IMR-90 (cell line): ENCODE measurements at regions not wholly inside any gene's neighbourhood (a gene's known extent, or its start where the extent isn't known, plus 50 kb on each side); places are given as distances from the start of the nearest gene placed in this dataset.
A peak's percentile ranks its signal among the peaks of the same experiment; 100 is the strongest.

ENCODE experiments used
- ATAC-seq: fragments of 200-7000 bp; cut with Tn5 transposase; 2 replicates; pipeline ENCODE4 v1.9.1; 2020; ENCODE audit warnings: low read depth, mild to moderate bottlenecking, moderate library complexity
- BruUV-seq: library from RNA; stranded (reverse); fragments of 400-500 nt; replicated peaks from 2 replicates; lab custom pipeline; 2021; lab: Mats Ljungman, UMichigan
- CTCF ChIA-PET: fragments of 300-600 bp; formaldehyde crosslinking; extraction: SDS; loops from one replicate; lab custom pipeline; 2021; ENCODE audit warnings: antibody characterized with exemption; lab: Yijun Ruan, JAX
- POLR2A ChIA-PET: fragments of 300-600 bp; sonication (Branson Sonifier 250); formaldehyde crosslinking; loops from one replicate; lab custom pipeline; 2022; ENCODE audit warnings: antibody characterized with exemption; ENCODE audit not compliant: unreplicated experiment; lab: Charles Lee
- DNase-seq: peaks from one replicate; pipeline ENCODE4 v3.0.0; 2013
- H2AFZ ChIP-seq: replicated peaks from 2 replicates; pipeline ENCODE3; 2013; ENCODE audit warnings: low read length, mild to moderate bottlenecking; ENCODE audit not compliant: poor library complexity
- H2AK5ac ChIP-seq: 2 replicates; pipeline ENCODE4 v1.6.1; 2013; ENCODE audit warnings: low read depth, low read length, inconsistent platforms
- H2AK9ac ChIP-seq: replicated peaks from 2 replicates; pipeline ENCODE3; 2013; ENCODE audit warnings: mild to moderate bottlenecking, low read depth, low read length, moderate library complexity; ENCODE audit not compliant: poor library complexity
- H2BK120ac ChIP-seq: 2 replicates; pipeline ENCODE4 v1.6.1; 2013; ENCODE audit warnings: low read depth, low read length, inconsistent platforms
- H2BK15ac ChIP-seq: 3 replicates; pipeline ENCODE4 v1.6.1; 2013; ENCODE audit warnings: low read depth, low read length, inconsistent platforms
- H2BK20ac ChIP-seq: 2 replicates; pipeline ENCODE4 v1.6.1; 2013; ENCODE audit warnings: low read depth, mild to moderate bottlenecking, inconsistent platforms, low read length, moderate library complexity
- H2BK5ac ChIP-seq: 2 replicates; pipeline ENCODE4 v1.6.1; 2013; ENCODE audit warnings: mild to moderate bottlenecking, low read depth, low read length, inconsistent platforms; ENCODE audit not compliant: poor library complexity, severe bottlenecking
- H3K14ac ChIP-seq: replicated peaks from 2 replicates; pipeline ENCODE4 v1.6.1; 2013; ENCODE audit warnings: low read depth, low read length, inconsistent platforms
- H3K18ac ChIP-seq: 2 replicates; pipeline ENCODE4 v1.6.1; 2013; ENCODE audit warnings: low read depth, low read length, control low read depth
- H3K23ac ChIP-seq: 2 replicates; pipeline ENCODE4 v1.6.1; 2013; ENCODE audit warnings: low read depth, low read length, inconsistent platforms
- H3K27ac ChIP-seq: 2 replicates; pipeline ENCODE4 v1.5.1; 2013; ENCODE audit warnings: mild to moderate bottlenecking, control low read depth, low read length; ENCODE audit not compliant: insufficient read depth
- H3K27me3 ChIP-seq: 2 replicates; pipeline ENCODE4 v1.6.1; 2013; ENCODE audit warnings: low read length; ENCODE audit not compliant: control insufficient read depth, insufficient read depth
- H3K36me3 ChIP-seq: 2 replicates; pipeline ENCODE4 v1.6.1; 2013; ENCODE audit warnings: low read length, mixed read lengths; ENCODE audit not compliant: control insufficient read depth, insufficient read depth
- H3K4ac ChIP-seq: 2 replicates; pipeline ENCODE4 v1.6.1; 2013; ENCODE audit warnings: low read depth, low read length, inconsistent platforms
- H3K4me1 ChIP-seq: 2 replicates; pipeline ENCODE4 v1.6.1; 2013; ENCODE audit warnings: low read length, mixed read lengths; ENCODE audit not compliant: control insufficient read depth, insufficient read depth
- H3K4me2 ChIP-seq: 2 replicates; pipeline ENCODE4 v1.6.1; 2013; ENCODE audit warnings: low read depth, mild to moderate bottlenecking, control low read depth, low read length, moderate library complexity
- H3K4me3 ChIP-seq: 2 replicates; pipeline ENCODE4 v1.5.1; 2013; ENCODE audit warnings: low read depth, mild to moderate bottlenecking, control low read depth, low read length, moderate library complexity; ENCODE audit not compliant: insufficient read depth
- H3K56ac ChIP-seq: 2 replicates; pipeline ENCODE4 v1.6.1; 2013; ENCODE audit warnings: low read length, inconsistent platforms; ENCODE audit not compliant: insufficient read depth; ENCODE audit errors: extremely low read depth
- H3K79me1 ChIP-seq, 2 experiments: 2 replicates each; pipeline ENCODE4 v1.6.1; 2013; ENCODE audit warnings: low read length in 2 of 2, inconsistent platforms in 1 of 2, low read depth in 1 of 2
- H3K9ac ChIP-seq: 2 replicates; pipeline ENCODE4 v1.6.1; 2013; ENCODE audit warnings: low read depth, low read length, control low read depth
- H3K9me1 ChIP-seq: 2 replicates; pipeline ENCODE4 v1.6.1; 2013; ENCODE audit warnings: low read length, inconsistent platforms; ENCODE audit not compliant: insufficient read depth
- H3K9me3 ChIP-seq: 2 replicates; pipeline ENCODE4 v1.6.1; 2013; ENCODE audit warnings: low read length; ENCODE audit not compliant: control insufficient read depth, insufficient read depth
- H4K20me1 ChIP-seq: 2 replicates; pipeline ENCODE4 v1.6.1; 2013; ENCODE audit warnings: low read length, inconsistent platforms; ENCODE audit not compliant: insufficient read depth
- H4K5ac ChIP-seq: 2 replicates; pipeline ENCODE4 v1.6.1; 2013; ENCODE audit warnings: mild to moderate bottlenecking, low read depth, low read length, control low read depth
- H4K8ac ChIP-seq, 2 experiments: 2 replicates each; pipeline ENCODE4 v1.6.1; 2013; ENCODE audit warnings: low read depth in 2 of 2, low read length in 2 of 2, control low read depth in 1 of 2, inconsistent platforms in 1 of 2
- H4K91ac ChIP-seq: 2 replicates; pipeline ENCODE4 v1.6.1; 2013; ENCODE audit warnings: low read depth, low read length, inconsistent platforms; ENCODE audit not compliant: insufficient read depth
- MXI1 ChIP-seq: IDR thresholded peaks from 2 replicates; pipeline ENCODE4 v1.6.1; 2012; ENCODE audit warnings: low read depth, mild to moderate bottlenecking, low read length, moderate library complexity, borderline replicate concordance
- POLR2A ChIP-seq: IDR thresholded peaks from 2 replicates; pipeline ENCODE4 v1.6.1; 2012; ENCODE audit warnings: mild to moderate bottlenecking, low read depth, low read length
- WGBS, 2 experiments: methylation state at CpG; one replicate each; pipeline versions ENCODE4 v1.1.5 to v1.1.7; 2013; ENCODE audit warnings: missing lambda C conversion rate in 2 of 2; ENCODE audit not compliant: insufficient read length in 1 of 2; ENCODE audit errors: extremely low coverage in 2 of 2; 5-methylcytosine and 5-hydroxymethylcytosine counted together
- dilution Hi-C: fragments of 300-500 bp; cut with HindIII; formaldehyde crosslinking; loops from one replicate; pipeline ENCODE4 v1.14.3; 2018; ENCODE audit warnings: low sequenced_read_pairs; ENCODE audit not compliant: unreplicated experiment
- in situ Hi-C: fragments of 300-500 bp; cut with MboI; formaldehyde crosslinking; loops from 3 replicates; pipeline ENCODE4 v1.14.3; 2019; ENCODE audit warnings: low sequenced_read_pairs, inconsistent platforms, mixed read lengths
- intact Hi-C: fragments of 100-400 bp; cut with micrococcal nuclease; formaldehyde crosslinking; loops from 2 replicates; pipeline ENCODE4 v1.10.0; 2022
- TF ChIP-seq, protein P1 (sequence below): conservative IDR thresholded peaks from 2 replicates; pipeline ENCODE4 v1.5.1; 2012; ENCODE audit warnings: mild to moderate bottlenecking, low read depth, low read length, improper control_type of control experiment

DNA sequence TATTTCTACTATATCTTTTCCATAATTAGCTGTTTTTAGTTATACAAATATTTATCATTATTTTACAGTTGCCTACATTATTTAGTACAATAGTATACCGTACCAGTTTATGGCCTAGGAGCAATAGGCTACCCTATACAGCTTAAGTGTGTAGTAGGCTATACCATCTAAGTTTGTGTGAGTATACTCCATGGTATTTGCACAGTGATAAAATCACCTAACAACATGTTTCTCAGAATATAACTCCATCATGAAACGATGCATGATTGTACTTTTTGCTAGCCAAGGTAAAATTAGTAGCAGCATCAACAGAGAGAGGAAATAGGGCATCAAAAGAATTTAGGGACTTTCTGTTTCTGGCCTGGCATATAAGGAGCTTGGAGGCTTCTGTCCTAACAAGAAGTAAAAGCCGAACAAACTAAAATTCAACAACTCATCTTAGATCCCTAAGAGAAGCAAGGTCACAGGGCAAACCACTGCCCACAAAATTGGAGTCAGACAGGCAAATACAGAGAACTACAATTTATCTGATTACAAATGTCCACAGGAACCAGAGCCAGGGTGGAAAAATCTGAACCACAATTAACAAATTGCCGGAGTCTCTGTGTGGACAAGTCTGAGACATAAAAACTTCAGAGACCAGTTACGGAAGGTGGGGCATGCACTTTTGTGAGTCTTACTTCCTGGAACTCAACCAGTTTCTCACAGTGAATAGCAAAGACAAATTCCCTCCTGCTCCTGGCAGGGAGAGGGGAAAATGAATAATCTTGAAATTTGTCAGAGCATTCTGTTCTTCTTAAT is 671.4 kb downstream of the RFPL4B start (continued):
- TF ChIP-seq, protein P1, sequence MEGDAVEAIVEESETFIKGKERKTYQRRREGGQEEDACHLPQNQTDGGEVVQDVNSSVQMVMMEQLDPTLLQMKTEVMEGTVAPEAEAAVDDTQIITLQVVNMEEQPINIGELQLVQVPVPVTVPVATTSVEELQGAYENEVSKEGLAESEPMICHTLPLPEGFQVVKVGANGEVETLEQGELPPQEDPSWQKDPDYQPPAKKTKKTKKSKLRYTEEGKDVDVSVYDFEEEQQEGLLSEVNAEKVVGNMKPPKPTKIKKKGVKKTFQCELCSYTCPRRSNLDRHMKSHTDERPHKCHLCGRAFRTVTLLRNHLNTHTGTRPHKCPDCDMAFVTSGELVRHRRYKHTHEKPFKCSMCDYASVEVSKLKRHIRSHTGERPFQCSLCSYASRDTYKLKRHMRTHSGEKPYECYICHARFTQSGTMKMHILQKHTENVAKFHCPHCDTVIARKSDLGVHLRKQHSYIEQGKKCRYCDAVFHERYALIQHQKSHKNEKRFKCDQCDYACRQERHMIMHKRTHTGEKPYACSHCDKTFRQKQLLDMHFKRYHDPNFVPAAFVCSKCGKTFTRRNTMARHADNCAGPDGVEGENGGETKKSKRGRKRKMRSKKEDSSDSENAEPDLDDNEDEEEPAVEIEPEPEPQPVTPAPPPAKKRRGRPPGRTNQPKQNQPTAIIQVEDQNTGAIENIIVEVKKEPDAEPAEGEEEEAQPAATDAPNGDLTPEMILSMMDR = no peak

DNA sequence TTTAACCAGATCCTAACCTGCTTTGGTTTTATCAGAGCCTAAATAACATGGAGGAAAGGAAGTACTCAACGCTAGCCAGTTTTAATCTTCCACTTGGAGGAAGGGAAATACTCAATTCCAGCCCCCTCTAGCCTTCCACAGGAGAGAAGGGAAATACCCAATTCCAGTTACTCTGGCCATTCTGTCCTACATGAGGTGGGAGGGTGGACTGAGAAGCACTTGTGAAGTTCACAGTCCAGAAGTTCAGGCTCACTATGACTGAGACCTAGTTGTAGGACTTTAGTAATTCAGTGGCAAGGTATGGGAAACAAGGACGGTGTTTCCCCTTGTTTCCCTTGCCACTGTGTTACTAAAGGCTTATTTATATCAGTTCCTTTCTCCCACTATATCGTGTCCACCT is 672.0 kb downstream of the RFPL4B start:
- no peaks in the 10 kb centered on the region for H3K9me3 ChIP-seq
- TF ChIP-seq MXI1 (no peak), POLR2A (no peak)
- peak overlapping the region; percentile 77 for H4K91ac ChIP-seq
- H3K9me1 ChIP-seq = 0 out of 2 replicates have a peak, but pooled peaks cover 3% of the 10 kb centered on the region
- H3K18ac ChIP-seq = peak overlapping the region; percentile 99
- no peak for ATAC-seq
- intact Hi-C loops (loop anchor here (10.0 kb wide), 1 partner anchor 96 kb away; no protein-coding TSS in a partner anchor), in situ Hi-C loops (no loop called here), dilution Hi-C loops (no loop called here)
- peak overlapping the region; percentile 92 for H2AK5ac ChIP-seq
- H3K79me1 ChIP-seq = no peaks in the 10 kb centered on the region
- BruUV-seq = no TSS peak
- H2AK9ac ChIP-seq = peak overlapping the region; percentile 58
- peak overlapping the region; percentile 84 for H3K14ac ChIP-seq
- no CpG with 5 or more reads among the region's 3 CpGs for WGBS, 2 experiments
- peak overlapping the region; percentile 83 for H2AFZ ChIP-seq
- CTCF ChIA-PET = no interaction called here
- peak overlapping the region; percentile 10 to 77; a peak in 3 of 4 replicates for H4K8ac ChIP-seq
- no peak for DNase-seq
- peak overlapping the region; percentile 75 for H2BK120ac ChIP-seq
- H3K9ac ChIP-seq = no peak overlapping the region
- H4K20me1 ChIP-seq = no peaks in the 10 kb centered on the region
- peak overlapping the region; percentile 57; the same call in 1 of the 2 replicates for H2BK20ac ChIP-seq
- H3K4me1 ChIP-seq = peaks cover 8% of the 10 kb centered on the region
- no peak overlapping the region for H3K4me3 ChIP-seq
- POLR2A ChIA-PET = no interaction called here
- peak overlapping the region; percentile 41; the same call in 1 of the 2 replicates for H3K27ac ChIP-seq
- no peaks in the 10 kb centered on the region for H3K36me3 ChIP-seq
- peak overlapping the region; percentile 43; the same call in 1 of the 2 replicates for H3K4me2 ChIP-seq
- H2BK15ac ChIP-seq = peak overlapping the region; percentile 91; the same call in 2 of the 3 replicates
- H3K23ac ChIP-seq = peak overlapping the region; percentile 87
- no peaks in the 10 kb centered on the region for H3K27me3 ChIP-seq
- no peak overlapping the region for H3K56ac ChIP-seq
- H4K5ac ChIP-seq = peak overlapping the region; percentile 96
- H3K4ac ChIP-seq = peak overlapping the region; percentile 80
- H2BK5ac ChIP-seq = peak overlapping the region; percentile 80
